ENCODE measurements at regions not wholly inside any gene's neighbourhood (a gene's known extent, or its start where the extent isn't known, plus 50 kb on each side); places are given as distances from the start of the nearest gene placed in this dataset.

DNA sequence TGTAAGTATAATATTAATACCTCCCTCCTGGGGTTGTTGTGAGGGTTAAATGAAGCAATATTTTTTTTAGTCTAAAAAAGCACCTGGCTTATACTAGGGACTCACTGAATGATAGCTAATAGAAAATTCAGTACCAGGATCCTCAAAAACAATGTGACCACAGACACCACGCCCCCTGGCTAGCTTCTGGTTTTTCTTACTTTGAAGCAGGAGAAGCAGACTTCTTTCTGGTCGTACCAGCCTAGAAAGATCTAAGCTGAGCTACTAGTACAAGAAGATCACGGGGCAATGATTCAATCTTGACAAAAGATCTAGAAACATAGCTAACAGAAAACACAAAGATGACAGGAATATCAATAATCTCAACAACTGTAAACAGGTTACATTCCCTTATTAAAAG lies 218.5 kb upstream of the SLC30A5 start:
- no peak for TF ChIP-seq CTCF (IDR thresholded peaks at IDR 0.05; ENCODE audit: borderline replicate concordance, extremely low read depth, low read length, poor library complexity, severe bottlenecking)
- no peak for TF ChIP-seq EZH2 (IDR thresholded peaks at IDR 0.05; ENCODE audit: borderline replicate concordance, low read depth, low read length, severe bottlenecking)

Measured in DND-41 (cell line).